A673 (cell line): ENCODE measurements at regions not wholly inside any gene's neighbourhood (a gene's known extent, or its start where the extent isn't known, plus 50 kb on each side); places are given as distances from the start of the nearest gene placed in this dataset.

Source experiments
- BruUV-seq: library from RNA; stranded (reverse); fragments of 400-500 nt; replicated peaks from 2 replicates; lab custom pipeline; 2021; lab: Mats Ljungman, UMichigan
- CTCF ChIA-PET: fragments of 300-600 bp; sonication (Branson Sonifier 250); formaldehyde crosslinking; loops from one replicate; lab custom pipeline; 2022; ENCODE audit warnings: antibody characterized with exemption; lab: Charles Lee
- POLR2A ChIA-PET: fragments of 300-600 bp; sonication (Branson Sonifier 250); formaldehyde crosslinking; loops from one replicate; lab custom pipeline; 2022; ENCODE audit warnings: antibody characterized with exemption; ENCODE audit not compliant: low non-redundant PET; lab: Charles Lee
- DNase-seq: peaks from one replicate; pipeline ENCODE4 v3.0.0-alpha.2; 2015; ENCODE audit warnings: low spot score
- H3K27ac ChIP-seq: fragments of 200-600 bp; sonication (generic); 2 replicates; pipeline ENCODE4 v1.5.1; 2016; ENCODE audit warnings: mixed run types, low read depth, mild to moderate bottlenecking, mixed read lengths, antibody characterized with exemption, low read length; ENCODE audit not compliant: poor library complexity, severe bottlenecking
- H3K27me3 ChIP-seq: fragments of 200-600 bp; sonication (generic); replicated peaks from 2 replicates; pipeline ENCODE4 v1.6.1; 2017; ENCODE audit warnings: mixed run types, low read depth, mild to moderate bottlenecking, mixed read lengths, antibody characterized with exemption, low read length; ENCODE audit not compliant: insufficient read depth, poor library complexity
- H3K36me3 ChIP-seq: fragments of 200-600 bp; sonication (generic); 2 replicates; pipeline ENCODE4 v1.6.1; 2016; ENCODE audit warnings: mixed run types, mild to moderate bottlenecking, mixed read lengths, antibody characterized with exemption, low read length; ENCODE audit not compliant: insufficient read depth, poor library complexity, severe bottlenecking
- H3K4me1 ChIP-seq: fragments of 200-600 bp; sonication (generic); 2 replicates; pipeline ENCODE4 v1.6.1; 2017; ENCODE audit warnings: mixed run types, mild to moderate bottlenecking, mixed read lengths, antibody characterized with exemption, low read length; ENCODE audit not compliant: insufficient read depth, poor library complexity, severe bottlenecking
- H3K4me3 ChIP-seq: fragments of 200-600 bp; sonication (generic); 2 replicates; pipeline ENCODE4 v1.5.1; 2016; ENCODE audit warnings: low read depth, mixed run types, mild to moderate bottlenecking, mixed read lengths, low read length; ENCODE audit not compliant: poor library complexity, severe bottlenecking
- H3K9me3 ChIP-seq: fragments of 200-600 bp; sonication (generic); 2 replicates; pipeline ENCODE4 v1.6.1; 2016; ENCODE audit warnings: mixed run types, low read depth, mild to moderate bottlenecking, mixed read lengths, antibody characterized with exemption, low read length; ENCODE audit not compliant: poor library complexity, severe bottlenecking
- CTCF ChIP-seq: fragments of 300-800, 200-600 bp; sonication (generic); conservative IDR thresholded peaks from 2 replicates; pipeline ENCODE4 v1.5.1; 2017; ENCODE audit warnings: low read depth, mild to moderate bottlenecking, antibody characterized with exemption, low read length, moderate library complexity, mixed read lengths
- EZH2 ChIP-seq: fragments of 200-600 bp; sonication (generic); IDR thresholded peaks from 2 replicates; pipeline ENCODE4 v1.6.1; 2017; ENCODE audit warnings: borderline replicate concordance, low read depth, mild to moderate bottlenecking, mixed read lengths, antibody characterized with exemption, low read length; ENCODE audit not compliant: poor library complexity, severe bottlenecking
- intact Hi-C: fragments of 100-400 bp; cut with micrococcal nuclease; formaldehyde crosslinking; loops from one replicate; pipeline ENCODE4 v1.10.0; 2022; ENCODE audit not compliant: unreplicated experiment

DNA sequence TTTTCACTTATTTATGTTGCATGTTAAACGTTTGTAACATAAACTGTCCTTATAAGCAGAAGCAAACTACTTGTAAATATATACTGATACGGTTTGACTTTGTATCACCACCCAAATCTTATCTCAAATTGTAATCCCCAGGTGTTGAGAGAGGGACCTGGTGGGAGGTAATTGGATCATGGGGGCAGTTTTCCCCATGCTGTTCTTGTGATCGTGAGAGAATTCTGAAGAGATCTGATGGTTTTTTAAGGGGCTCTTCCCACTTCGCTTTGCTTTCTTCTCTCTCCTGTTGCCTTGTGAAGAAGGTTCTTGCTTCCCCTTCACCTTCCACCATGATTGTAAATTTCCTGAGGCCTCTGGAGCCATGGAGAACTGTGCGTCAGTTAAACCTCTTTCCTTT, 87.1 kb upstream of the MAPK10 start:
- Histone ChIP-seq H3K27ac (no peak overlapping the region), H3K27me3 (no peaks in the 10 kb centered on the region), H3K4me3 (no peak overlapping the region), H3K9me3 (no peaks in the 10 kb centered on the region), H3K4me1 (no peaks in the 10 kb centered on the region), H3K36me3 (no peaks in the 10 kb centered on the region)
- ChIA-PET POLR2A (no interaction called here), CTCF (no interaction called here)
- TF ChIP-seq CTCF (no peak), EZH2 (no peak)
- BruUV-seq: no TSS peak
- DNase-seq: no peak
- intact Hi-C loops: no loop called here

- Histone ChIP-seq H3K4me3 (no peak overlapping the region), H3K27ac (no peak overlapping the region), H3K4me1 (peaks cover 11% of the 10 kb centered on the region), H3K27me3 (no peaks in the 10 kb centered on the region), H3K9me3 (no peaks in the 10 kb centered on the region), H3K36me3 (no peaks in the 10 kb centered on the region)
- TF ChIP-seq CTCF (no peak), EZH2 (no peak)
- no TSS peak for BruUV-seq
- CTCF ChIA-PET: no interaction called here
- no peak for DNase-seq
- POLR2A ChIA-PET: no interaction called here
- intact Hi-C loops: no loop called here
Measured at GRCh38 chr4:86448871-86449270, 89.0 kb upstream of the MAPK10 start.

GRCh38 chr4:86449746-86450588, 90.1 kb upstream of the MAPK10 start:
- POLR2A ChIA-PET: no interaction called here
- H3K36me3 ChIP-seq: no peaks in the 10 kb centered on the region
- H3K27ac ChIP-seq: no peak overlapping the region
- no peak overlapping the region for H3K4me3 ChIP-seq
- TF ChIP-seq EZH2 (no peak), CTCF (no peak)
- CTCF ChIA-PET: no interaction called here
- H3K27me3 ChIP-seq: no peaks in the 10 kb centered on the region
- H3K9me3 ChIP-seq: no peaks in the 10 kb centered on the region
- no TSS peak for BruUV-seq
- DNase-seq: peak; percentile 4
- H3K4me1 ChIP-seq: peaks cover 11% of the 10 kb centered on the region
- intact Hi-C loops: no loop called here
